Heart left ventricle (tissue), 13 donors: ENCODE measurements at regions not wholly inside any gene's neighbourhood (a gene's known extent, or its start where the extent isn't known, plus 50 kb on each side); places are given as distances from the start of the nearest gene placed in this dataset.

Source experiments
- POLR2A ChIP-seq, 2 donors: fragments of 450-650 bp; IDR thresholded peaks; one replicate each; pipeline ENCODE4 v1.6.1; 2017; ENCODE audit warnings: antibody characterized with exemption in 2 of 2, mild to moderate bottlenecking in 2 of 2, moderate library complexity in 2 of 2
- TF ChIP-seq, protein P1 (sequence below), 12 donors: fragments of 200-600 bp; sonication (generic) in 4 of 12; IDR thresholded peaks; one replicate each; pipeline versions ENCODE4 v1.5.0 to v1.8.0; 2018 to 2022; ENCODE audit warnings: antibody characterized with exemption in 12 of 12, mild to moderate bottlenecking in 5 of 12
- donor health status: ischemic (EF 13 %, LVEDD 7.1; RV severe dilation, severe dysfunction).
- donor health status: DM: no; HTN: yes; CAD: no.
- donor health status: DM: no; HTN: no; CAD: no.
- donor health status: ischemic (EF 25% LVEDD 6.9; RV normal size, moderate dysfunction).
- donor health status: ischemic (EF 25% LVEDD 5.7; RV mildly dilated, moderate dysfunction).
- donor health status: ischemic (EF 35%, LVEDD 5.7; RV mildly dilated, moderate dysfunction).
- donor health status: nonischemic (EF 11% LVEDD 7.7; RV severe dilation, severe dysfunction).
- donor health status: DM: yes; HTN: yes; CAD: no.
- donor health status: PGD.
- donor health status: ischemic (EF 29% LVEDD 5.4; RV normal size, mild dysfunction).
- donor health status: nonischemic (EF 23%, LVEDD 6.1; RV moderate dilation, normal function).

DNA sequence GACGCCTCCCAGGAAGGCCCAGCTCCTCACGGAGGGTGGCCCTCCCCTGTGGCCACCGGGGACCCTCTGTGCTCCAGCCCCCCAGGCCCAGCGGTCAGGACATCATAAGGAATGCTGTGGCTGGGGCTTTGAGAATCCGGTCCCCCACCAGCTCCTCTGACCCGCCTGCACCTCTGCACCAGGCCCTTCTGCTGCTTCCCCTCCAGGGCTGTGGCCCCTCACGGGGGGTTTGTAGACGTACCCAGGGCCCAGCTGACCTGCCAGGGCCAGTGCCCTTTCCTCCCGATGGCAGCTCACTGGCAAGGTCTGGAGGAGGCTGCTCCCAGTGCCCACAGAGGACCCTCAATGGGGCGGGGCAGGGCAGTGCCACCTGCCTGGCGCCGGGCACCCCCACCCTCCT is 103.9 kb upstream of the TTC34 start:
- TF ChIP-seq, protein P1, sequence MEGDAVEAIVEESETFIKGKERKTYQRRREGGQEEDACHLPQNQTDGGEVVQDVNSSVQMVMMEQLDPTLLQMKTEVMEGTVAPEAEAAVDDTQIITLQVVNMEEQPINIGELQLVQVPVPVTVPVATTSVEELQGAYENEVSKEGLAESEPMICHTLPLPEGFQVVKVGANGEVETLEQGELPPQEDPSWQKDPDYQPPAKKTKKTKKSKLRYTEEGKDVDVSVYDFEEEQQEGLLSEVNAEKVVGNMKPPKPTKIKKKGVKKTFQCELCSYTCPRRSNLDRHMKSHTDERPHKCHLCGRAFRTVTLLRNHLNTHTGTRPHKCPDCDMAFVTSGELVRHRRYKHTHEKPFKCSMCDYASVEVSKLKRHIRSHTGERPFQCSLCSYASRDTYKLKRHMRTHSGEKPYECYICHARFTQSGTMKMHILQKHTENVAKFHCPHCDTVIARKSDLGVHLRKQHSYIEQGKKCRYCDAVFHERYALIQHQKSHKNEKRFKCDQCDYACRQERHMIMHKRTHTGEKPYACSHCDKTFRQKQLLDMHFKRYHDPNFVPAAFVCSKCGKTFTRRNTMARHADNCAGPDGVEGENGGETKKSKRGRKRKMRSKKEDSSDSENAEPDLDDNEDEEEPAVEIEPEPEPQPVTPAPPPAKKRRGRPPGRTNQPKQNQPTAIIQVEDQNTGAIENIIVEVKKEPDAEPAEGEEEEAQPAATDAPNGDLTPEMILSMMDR (IDR thresholded peaks at IDR 0.05): no peak
- no peak for TF ChIP-seq POLR2A (IDR thresholded peaks at IDR 0.05)
